ENCODE measurements at regions not wholly inside any gene's neighbourhood (a gene's known extent, or its start where the extent isn't known, plus 50 kb on each side); places are given as distances from the start of the nearest gene placed in this dataset.

GRCh38 chr10:9018195-9019173, 964.0 kb downstream of the GATA3 start:
- TF ChIP-seq CTCF (conservative IDR thresholded peaks at IDR 0.05), result no peak
- no peak for TF ChIP-seq EZH2 (IDR thresholded peaks at IDR 0.05; ENCODE audit: low read depth)
- Histone ChIP-seq H3F3A (ENCODE audit: insufficient read depth, low read depth) (no peaks in the 10 kb centered on the region; the same call in 1 of the 2 replicates), H3K27ac (no peak overlapping the region), H3K4me3 (no peak overlapping the region), H3K36me3 (ENCODE audit: low read depth) (no peaks in the 10 kb centered on the region), H3K27me3 (ENCODE audit: insufficient read depth, low read depth) (no peaks in the 10 kb centered on the region), H4K20me1 (ENCODE audit: insufficient read depth) (no peaks in the 10 kb centered on the region), H2AFZ (no peak overlapping the region), H3K4me1 (replicated peaks; ENCODE audit: insufficient read depth) (no peaks in the 10 kb centered on the region), H3K9me3 (ENCODE audit: insufficient read depth, low read depth) (no peaks in the 10 kb centered on the region), H3K4me2 (no peak overlapping the region), H3K79me2 (ENCODE audit: low read depth) (no peaks in the 10 kb centered on the region), H3K9me2 (ENCODE audit: insufficient read depth) (no peaks in the 10 kb centered on the region)
- no peak for DNase-seq
- intact Hi-C loops (cut with micrococcal nuclease; ENCODE audit: unreplicated experiment), result no loop called here
- BruUV-seq (replicated peaks), result no TSS peak
- ChIA-PET CTCF (no interaction called here), POLR2A (ENCODE audit: unreplicated experiment) (interaction anchor here (0.6 kb wide), 1 partner anchor 184 kb away, joined by 7 read pairs; no protein-coding TSS in a partner anchor)

- Histone ChIP-seq H2AFZ (no peak overlapping the region), H3F3A (ENCODE audit: insufficient read depth, low read depth) (no peaks in the 10 kb centered on the region; the same call in 1 of the 2 replicates), H3K4me1 (replicated peaks; ENCODE audit: insufficient read depth) (peaks cover 12% of the 10 kb centered on the region; the same call in 1 of the 2 replicates), H3K4me2 (no peak overlapping the region), H3K9me3 (ENCODE audit: insufficient read depth, low read depth) (no peaks in the 10 kb centered on the region), H3K36me3 (ENCODE audit: low read depth) (no peaks in the 10 kb centered on the region), H3K79me2 (ENCODE audit: low read depth) (no peaks in the 10 kb centered on the region), H3K4me3 (no peak overlapping the region), H3K27me3 (ENCODE audit: insufficient read depth, low read depth) (no peaks in the 10 kb centered on the region), H3K9me2 (ENCODE audit: insufficient read depth) (no peaks in the 10 kb centered on the region; the same call in 1 of the 2 replicates), H4K20me1 (ENCODE audit: insufficient read depth) (no peaks in the 10 kb centered on the region), H3K27ac (no peak overlapping the region)
- intact Hi-C loops (cut with micrococcal nuclease; ENCODE audit: unreplicated experiment), result no loop called here
- CTCF ChIA-PET, result no interaction called here
- TF ChIP-seq EZH2 (IDR thresholded peaks at IDR 0.05; ENCODE audit: low read depth), result no peak
- no peak for TF ChIP-seq CTCF (conservative IDR thresholded peaks at IDR 0.05)
- DNase-seq, result no peak
- no TSS peak for BruUV-seq (replicated peaks)
- POLR2A ChIA-PET (ENCODE audit: unreplicated experiment), result no interaction called here
Observed at GRCh38 chr10:9023206-9023605, 968.7 kb downstream of the GATA3 start.

- BruUV-seq (replicated peaks), result no TSS peak
- no peak overlapping the region for H3K4me3 ChIP-seq
- no peaks in the 10 kb centered on the region; the same call in 1 of the 2 replicates for H3K9me2 ChIP-seq (ENCODE audit: insufficient read depth)
- intact Hi-C loops (cut with micrococcal nuclease; ENCODE audit: unreplicated experiment), result no loop called here
- TF ChIP-seq EZH2 (IDR thresholded peaks at IDR 0.05; ENCODE audit: low read depth) (no peak), CTCF (conservative IDR thresholded peaks at IDR 0.05) (no peak)
- no peaks in the 10 kb centered on the region for H3K36me3 ChIP-seq (ENCODE audit: low read depth)
- H3K79me2 ChIP-seq (ENCODE audit: low read depth), result no peaks in the 10 kb centered on the region
- peak in 1 of 2 experiments; percentile 59 for DNase-seq
- H3K9me3 ChIP-seq (ENCODE audit: insufficient read depth, low read depth), result no peaks in the 10 kb centered on the region
- H2AFZ ChIP-seq, result no peak overlapping the region
- peak overlapping the region; percentile 62 for H3K27ac ChIP-seq
- 0 out of 2 replicates have a peak overlapping the region, but pooled peaks have one; percentile 31 for H3K4me2 ChIP-seq
- ChIA-PET POLR2A (ENCODE audit: unreplicated experiment) (no interaction called here), CTCF (no interaction called here)
- no peaks in the 10 kb centered on the region for H4K20me1 ChIP-seq (ENCODE audit: insufficient read depth)
- H3F3A ChIP-seq (ENCODE audit: insufficient read depth, low read depth), result no peaks in the 10 kb centered on the region; the same call in 1 of the 2 replicates
- H3K27me3 ChIP-seq (ENCODE audit: insufficient read depth, low read depth), result no peaks in the 10 kb centered on the region
- H3K4me1 ChIP-seq (replicated peaks; ENCODE audit: insufficient read depth), result peaks cover 12% of the 10 kb centered on the region; the same call in 1 of the 2 replicates
Observed at GRCh38 chr10:9024210-9024609, 969.7 kb downstream of the GATA3 start.
